Right kidney (tissue), 1 donor: ENCODE measurements at regions not wholly inside any gene's neighbourhood (a gene's known extent, or its start where the extent isn't known, plus 50 kb on each side); places are given as distances from the start of the nearest gene placed in this dataset.
A peak's percentile ranks its signal among the peaks of the same experiment; 100 is the strongest.
"Not testable (repeated sequence)": the region's sequence is repeated elsewhere in the genome, so short reads cannot be mapped to it uniquely, and the experiment has no call there.

Source experiments
- DNase-seq: peaks from one replicate; pipeline ENCODE4 v3.0.0-alpha.2; 2016

- DNase-seq, result no peak
These were observed 758.7 kb downstream of the SLITRK5 start for GRCh38 chr13:88429862-88430261.

GRCh38 chr13:88434953-88435352, 763.8 kb downstream of the SLITRK5 start:
- DNase-seq, result no peak

- DNase-seq, result no peak
These were observed 765.8 kb downstream of the SLITRK5 start for GRCh38 chr13:88436974-88437373.

GRCh38 chr13:88450515-88450914, 779.3 kb downstream of the SLITRK5 start:
- DNase-seq, result no peak

GRCh38 chr13:88456151-88456550, 785.0 kb downstream of the SLITRK5 start:
- DNase-seq, result no peak

GRCh38 chr13:88459331-88459730, 788.2 kb downstream of the SLITRK5 start:
- DNase-seq, result no peak

GRCh38 chr13:88461272-88462009, 790.3 kb downstream of the SLITRK5 start:
- no peak for DNase-seq

- DNase-seq, result no peak
These were observed 793.7 kb downstream of the SLITRK5 start for GRCh38 chr13:88464851-88465250.

- no peak for DNase-seq
These were observed 801.1 kb downstream of the SLITRK5 start for GRCh38 chr13:88472316-88472715.

- no peak for DNase-seq
These were observed 812.0 kb downstream of the SLITRK5 start for GRCh38 chr13:88483202-88483601.

GRCh38 chr13:88507909-88508308, 836.7 kb downstream of the SLITRK5 start:
- DNase-seq, result no peak

GRCh38 chr13:88512993-88513392, 841.8 kb downstream of the SLITRK5 start:
- DNase-seq, result not testable (repeated sequence)

GRCh38 chr13:88526186-88526852, 855.1 kb downstream of the SLITRK5 start:
- DNase-seq, result peak; percentile 2

GRCh38 chr13:88526853-88527215, 855.7 kb downstream of the SLITRK5 start:
- no peak for DNase-seq

- DNase-seq, result no peak
These were observed 870.8 kb downstream of the SLITRK5 start for GRCh38 chr13:88541994-88542393.

GRCh38 chr13:88544836-88545235, 873.7 kb downstream of the SLITRK5 start:
- DNase-seq, result no peak

GRCh38 chr13:88552966-88553365, 881.8 kb downstream of the SLITRK5 start:
- no peak for DNase-seq

GRCh38 chr13:88565566-88565965, 894.4 kb downstream of the SLITRK5 start:
- no peak for DNase-seq

- no peak for DNase-seq
These were observed 914.7 kb downstream of the SLITRK5 start for GRCh38 chr13:88585861-88586260.

GRCh38 chr13:88586263-88586662, 915.1 kb downstream of the SLITRK5 start:
- no peak for DNase-seq

GRCh38 chr13:88590574-88590973, 919.4 kb downstream of the SLITRK5 start:
- DNase-seq, result no peak

- no peak for DNase-seq
These were observed 920.9 kb downstream of the SLITRK5 start for GRCh38 chr13:88592105-88592504.

GRCh38 chr13:88601949-88602348, 930.8 kb downstream of the SLITRK5 start:
- DNase-seq, result no peak
